H1 (cell line): ENCODE measurements at regions not wholly inside any gene's neighbourhood (a gene's known extent, or its start where the extent isn't known, plus 50 kb on each side); places are given as distances from the start of the nearest gene placed in this dataset.

ENCODE experiments used
- BACH1 ChIP-seq: IDR thresholded peaks from 2 replicates; pipeline ENCODE4 v1.6.1; 2012; ENCODE audit warnings: low read length, improper control_type of control experiment
- GABPA ChIP-seq: IDR thresholded peaks from 2 replicates; pipeline ENCODE4 v1.6.1; 2011; ENCODE audit warnings: mild to moderate bottlenecking, low read length, moderate library complexity, borderline replicate concordance; ENCODE audit not compliant: insufficient read depth
- SIN3A ChIP-seq, 2 experiments: IDR thresholded peaks in 1 of 2; conservative IDR thresholded peaks in 1 of 2; 2 replicates each; pipeline ENCODE4 v1.6.1; 2011 to 2012; ENCODE audit warnings: low read length in 2 of 2, improper control_type of control experiment in 1 of 2, low read depth in 1 of 2, mild to moderate bottlenecking in 1 of 2

GRCh38 chr6:1145768-1146218 lies 166.1 kb upstream of the FOXQ1 start:
- no peak for TF ChIP-seq BACH1
- no peak for TF ChIP-seq SIN3A (conservative IDR thresholded peaks at IDR 0.05 in 1 of 2, IDR thresholded peaks at IDR 0.05 in 1 of 2; ENCODE audit: low read depth in 1 of 2, low read length in 2 of 2)
- no peak for TF ChIP-seq GABPA
